ENCODE measurements at regions not wholly inside any gene's neighbourhood (a gene's known extent, or its start where the extent isn't known, plus 50 kb on each side); places are given as distances from the start of the nearest gene placed in this dataset.

GRCh38 chr17:51572115-51572514 lies 311.8 kb downstream of the UTP18 start:
- Mint-ChIP-seq H3K4me1 (ENCODE audit: low read depth) (no peaks in the 10 kb centered on the region), H3K27ac (no peak overlapping the region), H3K27me3 (no peaks in the 10 kb centered on the region), H3K4me3 (ENCODE audit: low read depth) (no peak overlapping the region), H3K9me3 (ENCODE audit: low read depth) (peaks cover 3% of the 10 kb centered on the region), H3K36me3 (ENCODE audit: insufficient read depth) (no peaks in the 10 kb centered on the region)
- TF ChIP-seq, protein P1, sequence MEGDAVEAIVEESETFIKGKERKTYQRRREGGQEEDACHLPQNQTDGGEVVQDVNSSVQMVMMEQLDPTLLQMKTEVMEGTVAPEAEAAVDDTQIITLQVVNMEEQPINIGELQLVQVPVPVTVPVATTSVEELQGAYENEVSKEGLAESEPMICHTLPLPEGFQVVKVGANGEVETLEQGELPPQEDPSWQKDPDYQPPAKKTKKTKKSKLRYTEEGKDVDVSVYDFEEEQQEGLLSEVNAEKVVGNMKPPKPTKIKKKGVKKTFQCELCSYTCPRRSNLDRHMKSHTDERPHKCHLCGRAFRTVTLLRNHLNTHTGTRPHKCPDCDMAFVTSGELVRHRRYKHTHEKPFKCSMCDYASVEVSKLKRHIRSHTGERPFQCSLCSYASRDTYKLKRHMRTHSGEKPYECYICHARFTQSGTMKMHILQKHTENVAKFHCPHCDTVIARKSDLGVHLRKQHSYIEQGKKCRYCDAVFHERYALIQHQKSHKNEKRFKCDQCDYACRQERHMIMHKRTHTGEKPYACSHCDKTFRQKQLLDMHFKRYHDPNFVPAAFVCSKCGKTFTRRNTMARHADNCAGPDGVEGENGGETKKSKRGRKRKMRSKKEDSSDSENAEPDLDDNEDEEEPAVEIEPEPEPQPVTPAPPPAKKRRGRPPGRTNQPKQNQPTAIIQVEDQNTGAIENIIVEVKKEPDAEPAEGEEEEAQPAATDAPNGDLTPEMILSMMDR (IDR thresholded peaks at IDR 0.05; ENCODE audit: unreplicated experiment): no peak
- DNase-seq (ENCODE audit: low spot score, unreplicated experiment): no peak
